Adrenal gland (tissue), 9 donors: ENCODE measurements at regions not wholly inside any gene's neighbourhood (a gene's known extent, or its start where the extent isn't known, plus 50 kb on each side); places are given as distances from the start of the nearest gene placed in this dataset.

Experiments
- DNase-seq, 7 donors: peaks; one replicate each; pipeline ENCODE4 v3.0.0-alpha.2; 2019 to 2020
- H3K27ac ChIP-seq, 5 donors: fragments of 200-600 bp; sonication (generic) in 4 of 5; 1 replicate in 3 of 5; 2 replicates in 2 of 5; pipeline versions ENCODE4 v1.5.1 to v1.8.0; 2016 to 2020; ENCODE audit warnings: mild to moderate bottlenecking in 1 of 5
- H3K27me3 ChIP-seq: fragments of 200-600 bp; 2 replicates; pipeline ENCODE4 v1.8.0; 2021
- H3K36me3 ChIP-seq, 2 donors: fragments of 200-600 bp; replicated peaks in 1 of 2; 1 replicate in 1 of 2; 2 replicates in 1 of 2; pipeline versions ENCODE4 v1.5.1 to v1.8.0; 2018 to 2022
- H3K4me1 ChIP-seq, 2 donors: fragments of 200-600 bp; replicated peaks in 1 of 2; 1 replicate in 1 of 2; 2 replicates in 1 of 2; pipeline versions ENCODE4 v1.5.1 to v1.8.0; 2018 to 2021
- H3K4me3 ChIP-seq, 4 donors: fragments of 200-600 bp; sonication (generic) in 3 of 4; one replicate each; pipeline ENCODE4 v1.5.1; 2016 to 2018
- H3K9me3 ChIP-seq, 3 donors: fragments of 200-600 bp; sonication (generic) in 1 of 3; replicated peaks in 1 of 3; 1 replicate in 2 of 3; 2 replicates in 1 of 3; pipeline versions ENCODE4 v1.5.1 to v1.8.0; 2016 to 2021
- CTCF ChIP-seq, 6 experiments: fragments of 450-650 bp in 4 of 6; fragments of 200-600 bp in 2 of 6; sonication (generic) in 1 of 6; IDR thresholded peaks; 1 replicate in 5 of 6; 2 replicates in 1 of 6; pipeline versions ENCODE4 v1.5.1 to v1.8.0; 2016 to 2021; ENCODE audit warnings: antibody characterized with exemption in 6 of 6, mild to moderate bottlenecking in 2 of 6, moderate library complexity in 1 of 6
- POLR2A ChIP-seq, 2 donors: fragments of 450-650 bp; IDR thresholded peaks; one replicate each; pipeline ENCODE4 v1.6.1; 2017; ENCODE audit warnings: antibody characterized with exemption in 2 of 2, mild to moderate bottlenecking in 2 of 2, moderate library complexity in 1 of 2
- WGBS, 4 donors: extraction: QIAGEN DNeasy Blood & Tissue Kit in 2 of 4; methylation state at CpG; one replicate each; pipeline versions ENCODE4 v1.1.5 to v1.1.7; 2013 to 2017; 5-methylcytosine and 5-hydroxymethylcytosine counted together
- intact Hi-C, 2 donors: fragments of 100-400 bp; cut with DNase I; formaldehyde crosslinking; loops; one replicate each; pipeline versions ENCODE4 v1.14.1 to v1.15.0; 2022 to 2023
- donor health status: healthy with polysubstance abuse.
- donor health status: Bipolar disorder and iron deficiency.
- donor health status: DM: yes; HTN: yes; CAD: no.
- donor health status: DM: no; HTN: no; CAD: no.
- donor health status: DM: no; HTN: no; CAD: no.

- TF ChIP-seq CTCF (IDR thresholded peaks at IDR 0.05): no peak
- no peak for TF ChIP-seq POLR2A (IDR thresholded peaks at IDR 0.05)
- intact Hi-C loops: no loop called here
- Histone ChIP-seq H3K27me3 (no peaks in the 10 kb centered on the region), H3K27ac (no peak overlapping the region), H3K9me3 (no peaks in the 10 kb centered on the region), H3K4me3 (no peak overlapping the region), H3K4me1 (peaks cover 0 to 6% of the 10 kb centered on the region in 2 donors), H3K36me3 (no peaks in the 10 kb centered on the region)
- WGBS, 4 donors: 73 to 80% (median 77%) methylated on average over 7 of the region's 7 CpGs
- no peak for DNase-seq
Observed at GRCh38 chr4:100826808-100827548, 309.2 kb upstream of the EMCN start.

GRCh38 chr4:100826067-100826466, 308.2 kb upstream of the EMCN start:
- Histone ChIP-seq H3K36me3 (no peaks in the 10 kb centered on the region), H3K27me3 (no peaks in the 10 kb centered on the region), H3K4me3 (no peak overlapping the region), H3K9me3 (no peaks in the 10 kb centered on the region), H3K27ac (no peak overlapping the region), H3K4me1 (peaks cover 0 to 6% of the 10 kb centered on the region in 2 donors)
- intact Hi-C loops: no loop called here
- no peak for DNase-seq
- TF ChIP-seq CTCF (IDR thresholded peaks at IDR 0.05) (no peak), POLR2A (IDR thresholded peaks at IDR 0.05) (no peak)

DNA sequence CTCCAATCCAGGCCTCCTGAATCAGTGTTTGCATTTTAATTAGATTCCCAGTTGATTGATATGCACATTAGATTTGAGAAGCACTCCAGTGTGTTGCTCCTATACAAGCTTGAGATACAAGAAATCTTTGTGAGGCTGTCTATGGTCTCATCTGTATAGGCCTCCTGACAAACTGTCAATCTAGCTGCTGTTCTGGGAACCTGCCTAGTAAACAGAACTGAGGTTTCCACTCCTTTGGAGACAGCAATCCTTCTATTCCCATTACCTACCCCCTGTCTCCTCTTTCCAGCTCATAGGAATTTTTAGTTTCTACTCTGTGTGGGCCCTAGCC, 306.1 kb upstream of the EMCN start:
- no peaks in the 10 kb centered on the region for H3K27me3 ChIP-seq
- no peaks in the 10 kb centered on the region for H3K36me3 ChIP-seq
- no peak for TF ChIP-seq CTCF (IDR thresholded peaks at IDR 0.05)
- TF ChIP-seq POLR2A (IDR thresholded peaks at IDR 0.05): no peak
- no peaks in the 10 kb centered on the region for H3K9me3 ChIP-seq
- intact Hi-C loops: no loop called here
- no peak overlapping the region for H3K27ac ChIP-seq
- H3K4me1 ChIP-seq: peaks cover 0 to 6% of the 10 kb centered on the region in 2 donors
- DNase-seq: no peak
- no peak overlapping the region for H3K4me3 ChIP-seq

GRCh38 chr4:100823066-100823992, 305.5 kb upstream of the EMCN start:
- Histone ChIP-seq H3K27me3 (no peaks in the 10 kb centered on the region), H3K9me3 (no peaks in the 10 kb centered on the region), H3K4me3 (no peak overlapping the region), H3K36me3 (no peaks in the 10 kb centered on the region), H3K27ac (no peak overlapping the region), H3K4me1 (peaks cover 0 to 6% of the 10 kb centered on the region in 2 donors)
- WGBS, 4 donors: 85 to 90% (median 89%) methylated on average over 4 of the region's 4 CpGs
- intact Hi-C loops: no loop called here
- TF ChIP-seq CTCF (IDR thresholded peaks at IDR 0.05) (no peak), POLR2A (IDR thresholded peaks at IDR 0.05) (no peak)
- no peak for DNase-seq
